Endothelial cell of umbilical vein (primary cell): ENCODE measurements at regions not wholly inside any gene's neighbourhood (a gene's known extent, or its start where the extent isn't known, plus 50 kb on each side); places are given as distances from the start of the nearest gene placed in this dataset.

Experiments
- CTCF ChIP-seq, 2 donors: IDR thresholded peaks; 1 replicate in 1 of 2; 2 replicates in 1 of 2; pipeline ENCODE4 v1.5.1; 2011; ENCODE audit warnings: low read length in 2 of 2, mild to moderate bottlenecking in 2 of 2, moderate library complexity in 2 of 2, control low read depth in 1 of 2, inconsistent platforms in 1 of 2, low read depth in 1 of 2; ENCODE audit not compliant: insufficient read depth in 1 of 2; ENCODE audit errors: extremely low read depth in 1 of 2
- EZH2 ChIP-seq: IDR thresholded peaks from 2 replicates; pipeline ENCODE4 v1.6.1; 2012; ENCODE audit warnings: borderline replicate concordance, low read depth, mild to moderate bottlenecking, moderate library complexity, low read length, inconsistent platforms; ENCODE audit not compliant: severe bottlenecking
- FOS ChIP-seq: IDR thresholded peaks from 2 replicates; pipeline ENCODE4 v1.6.1; 2011; ENCODE audit warnings: mild to moderate bottlenecking, low read length, moderate library complexity, borderline replicate concordance; ENCODE audit not compliant: insufficient read depth
- GATA2 ChIP-seq: IDR thresholded peaks from 2 replicates; pipeline ENCODE4 v1.7.0; 2011; ENCODE audit warnings: low read depth, mild to moderate bottlenecking, moderate library complexity, mixed read lengths, low read length; ENCODE audit not compliant: insufficient read length, insufficient read depth
- MAX ChIP-seq: IDR thresholded peaks from 2 replicates; pipeline ENCODE4 v1.6.1; 2011; ENCODE audit not compliant: insufficient read depth, insufficient read length
- MYC ChIP-seq: IDR thresholded peaks from one replicate; pipeline ENCODE4 v1.6.1; 2011; ENCODE audit warnings: mild to moderate bottlenecking, low read depth, low read length
- POLR2A ChIP-seq: IDR thresholded peaks from 2 replicates; pipeline ENCODE4 v1.6.1; 2012; ENCODE audit warnings: low read depth, mild to moderate bottlenecking, control low read depth, low read length
- POLR2AphosphoS5 ChIP-seq: IDR thresholded peaks from 2 replicates; pipeline ENCODE4 v1.6.1; 2012; ENCODE audit warnings: low read depth, mild to moderate bottlenecking, control low read depth, low read length, moderate library complexity; ENCODE audit not compliant: insufficient read depth

GRCh38 chr2:15819562-15820256 lies 120.6 kb upstream of the MYCN start:
- no peak for TF ChIP-seq EZH2
- TF ChIP-seq CTCF (IDR thresholded peaks at IDR 0.05; ENCODE audit: extremely low read depth in 1 of 2, insufficient read depth in 1 of 2, low read depth in 1 of 2, low read length in 2 of 2): no peak
- no peak for TF ChIP-seq GATA2
- no peak for TF ChIP-seq POLR2A
- no peak for TF ChIP-seq MYC
- no peak for TF ChIP-seq POLR2AphosphoS5
- no peak for TF ChIP-seq FOS
- TF ChIP-seq MAX: no peak
